ENCODE measurements at regions not wholly inside any gene's neighbourhood (a gene's known extent, or its start where the extent isn't known, plus 50 kb on each side); places are given as distances from the start of the nearest gene placed in this dataset.

DNA sequence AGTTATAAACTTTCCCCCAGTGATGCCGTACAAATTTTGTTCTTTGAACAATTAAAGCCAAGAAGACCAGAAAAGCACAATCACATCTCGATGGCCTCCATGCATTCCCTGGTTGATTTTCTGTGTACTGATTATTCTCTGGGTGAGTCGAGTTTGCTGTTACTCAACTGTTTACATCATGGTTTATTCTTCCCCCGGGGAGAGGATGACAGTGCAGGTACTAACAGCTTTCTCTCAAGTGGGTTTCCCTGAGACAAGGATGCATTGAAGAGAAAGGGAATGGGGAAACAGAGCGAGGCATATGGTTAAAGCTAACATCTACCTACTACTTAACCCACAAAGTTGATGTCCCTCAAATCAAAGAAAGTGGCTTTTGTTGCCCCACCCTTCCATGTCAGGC lies 410.8 kb upstream of the FANCL start:
- H3K4me2 ChIP-seq: no peak overlapping the region
- TF ChIP-seq, protein P1, sequence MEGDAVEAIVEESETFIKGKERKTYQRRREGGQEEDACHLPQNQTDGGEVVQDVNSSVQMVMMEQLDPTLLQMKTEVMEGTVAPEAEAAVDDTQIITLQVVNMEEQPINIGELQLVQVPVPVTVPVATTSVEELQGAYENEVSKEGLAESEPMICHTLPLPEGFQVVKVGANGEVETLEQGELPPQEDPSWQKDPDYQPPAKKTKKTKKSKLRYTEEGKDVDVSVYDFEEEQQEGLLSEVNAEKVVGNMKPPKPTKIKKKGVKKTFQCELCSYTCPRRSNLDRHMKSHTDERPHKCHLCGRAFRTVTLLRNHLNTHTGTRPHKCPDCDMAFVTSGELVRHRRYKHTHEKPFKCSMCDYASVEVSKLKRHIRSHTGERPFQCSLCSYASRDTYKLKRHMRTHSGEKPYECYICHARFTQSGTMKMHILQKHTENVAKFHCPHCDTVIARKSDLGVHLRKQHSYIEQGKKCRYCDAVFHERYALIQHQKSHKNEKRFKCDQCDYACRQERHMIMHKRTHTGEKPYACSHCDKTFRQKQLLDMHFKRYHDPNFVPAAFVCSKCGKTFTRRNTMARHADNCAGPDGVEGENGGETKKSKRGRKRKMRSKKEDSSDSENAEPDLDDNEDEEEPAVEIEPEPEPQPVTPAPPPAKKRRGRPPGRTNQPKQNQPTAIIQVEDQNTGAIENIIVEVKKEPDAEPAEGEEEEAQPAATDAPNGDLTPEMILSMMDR (conservative IDR thresholded peaks at IDR 0.05): no peak
- no peak for TF ChIP-seq EZH2 (IDR thresholded peaks at IDR 0.05; ENCODE audit: low read depth)
- no peak for DNase-seq
- H3K9me2 ChIP-seq (ENCODE audit: insufficient read depth): no peaks in the 10 kb centered on the region; the same call in 1 of the 2 replicates
- no peak overlapping the region for H3K27ac ChIP-seq
- peaks cover 5% of the 10 kb centered on the region; the same call in 1 of the 2 replicates for H3K27me3 ChIP-seq (ENCODE audit: insufficient read depth, low read depth)
- no peaks in the 10 kb centered on the region for H3K36me3 ChIP-seq (ENCODE audit: low read depth)
- no peaks in the 10 kb centered on the region for H3F3A ChIP-seq (ENCODE audit: insufficient read depth, low read depth)
- H3K4me1 ChIP-seq (replicated peaks; ENCODE audit: insufficient read depth): no peaks in the 10 kb centered on the region
- no peaks in the 10 kb centered on the region for H3K9me3 ChIP-seq (ENCODE audit: insufficient read depth, low read depth)
- no peak overlapping the region for H2AFZ ChIP-seq
- ChIA-PET CTCF (no interaction called here), POLR2A (ENCODE audit: unreplicated experiment) (no interaction called here)
- no peak overlapping the region for H3K4me3 ChIP-seq
- no peaks in the 10 kb centered on the region for H4K20me1 ChIP-seq (ENCODE audit: insufficient read depth)
- intact Hi-C loops (cut with micrococcal nuclease; ENCODE audit: unreplicated experiment): no loop called here
- BruUV-seq (replicated peaks): no TSS peak
- no peaks in the 10 kb centered on the region for H3K79me2 ChIP-seq (ENCODE audit: low read depth)

DNA sequence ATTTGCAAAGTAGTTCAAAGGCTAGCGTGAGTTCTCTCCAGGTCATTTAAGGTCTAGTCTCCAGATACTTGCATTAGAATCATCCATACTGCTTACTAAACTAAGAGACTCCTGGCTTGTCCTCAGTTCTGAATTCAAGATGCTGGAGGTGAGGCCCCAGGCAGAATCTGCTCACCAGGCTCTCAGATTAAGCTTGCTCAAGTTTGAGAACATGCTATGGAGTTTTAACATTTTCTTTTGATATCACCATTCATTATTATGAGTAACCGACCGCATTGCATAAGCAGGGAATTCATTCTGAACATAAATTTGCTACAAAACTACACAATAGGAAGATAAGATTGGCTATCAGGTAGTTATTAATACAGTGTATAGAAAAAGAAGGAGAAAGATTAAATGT lies 409.7 kb upstream of the FANCL start:
- no TSS peak for BruUV-seq (replicated peaks)
- H3F3A ChIP-seq (ENCODE audit: insufficient read depth, low read depth): no peaks in the 10 kb centered on the region
- H4K20me1 ChIP-seq (ENCODE audit: insufficient read depth): no peaks in the 10 kb centered on the region
- no peak overlapping the region for H3K4me3 ChIP-seq
- no peak for TF ChIP-seq EZH2 (IDR thresholded peaks at IDR 0.05; ENCODE audit: low read depth)
- TF ChIP-seq, protein P1 (conservative IDR thresholded peaks at IDR 0.05): no peak
- no peak overlapping the region for H3K27ac ChIP-seq
- ChIA-PET CTCF (no interaction called here), POLR2A (ENCODE audit: unreplicated experiment) (no interaction called here)
- no peak for DNase-seq
- intact Hi-C loops (cut with micrococcal nuclease; ENCODE audit: unreplicated experiment): no loop called here
- H3K4me1 ChIP-seq (replicated peaks; ENCODE audit: insufficient read depth): no peaks in the 10 kb centered on the region
- 0 out of 2 replicates have a peak, but pooled peaks cover 2% of the 10 kb centered on the region for H3K9me3 ChIP-seq (ENCODE audit: insufficient read depth, low read depth)
- H3K4me2 ChIP-seq: no peak overlapping the region
- H3K79me2 ChIP-seq (ENCODE audit: low read depth): no peaks in the 10 kb centered on the region
- no peaks in the 10 kb centered on the region for H3K36me3 ChIP-seq (ENCODE audit: low read depth)
- H3K27me3 ChIP-seq (ENCODE audit: insufficient read depth, low read depth): no peaks in the 10 kb centered on the region; the same call in 1 of the 2 replicates
- no peak overlapping the region for H2AFZ ChIP-seq
- no peaks in the 10 kb centered on the region; the same call in 1 of the 2 replicates for H3K9me2 ChIP-seq (ENCODE audit: insufficient read depth)

DNA sequence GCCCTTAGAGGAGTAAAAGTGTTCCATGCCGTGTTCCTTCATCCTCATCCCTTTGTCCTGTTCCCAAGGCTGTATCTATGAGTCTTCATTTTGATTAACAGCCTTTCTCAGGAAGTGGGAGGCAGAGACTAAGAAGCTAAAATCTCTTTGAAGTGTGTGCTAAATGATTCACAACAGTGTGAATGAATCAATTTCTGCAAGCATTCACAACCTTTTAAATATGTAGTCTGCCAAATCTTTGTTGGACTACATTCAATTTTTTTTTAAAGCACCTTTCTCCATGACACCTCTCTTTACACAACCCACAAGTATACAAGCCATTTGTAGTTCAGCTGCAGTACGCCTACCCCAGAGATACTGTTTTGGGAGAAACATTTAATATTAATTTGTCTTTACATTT lies 408.6 kb upstream of the FANCL start:
- no peak for DNase-seq
- CTCF ChIA-PET: no interaction called here

More for the DNA sequence above, 408.6 kb upstream of the FANCL start:
- H3K27me3 ChIP-seq (ENCODE audit: insufficient read depth, low read depth): no peaks in the 10 kb centered on the region; the same call in 1 of the 2 replicates
- no peaks in the 10 kb centered on the region for H3K9me2 ChIP-seq (ENCODE audit: insufficient read depth)
- no peaks in the 10 kb centered on the region for H3K36me3 ChIP-seq (ENCODE audit: low read depth)
- H3K4me3 ChIP-seq: no peak overlapping the region
- POLR2A ChIA-PET (ENCODE audit: unreplicated experiment): no interaction called here
- BruUV-seq (replicated peaks): no TSS peak
- intact Hi-C loops (cut with micrococcal nuclease; ENCODE audit: unreplicated experiment): no loop called here
- no peak overlapping the region for H3K27ac ChIP-seq
- H3K4me1 ChIP-seq (replicated peaks; ENCODE audit: insufficient read depth): no peaks in the 10 kb centered on the region
- H2AFZ ChIP-seq: no peak overlapping the region
- TF ChIP-seq EZH2 (IDR thresholded peaks at IDR 0.05; ENCODE audit: low read depth): no peak
- TF ChIP-seq, protein P1 (conservative IDR thresholded peaks at IDR 0.05): no peak
- H3K9me3 ChIP-seq (ENCODE audit: insufficient read depth, low read depth): 0 out of 2 replicates have a peak, but pooled peaks cover 3% of the 10 kb centered on the region
- H4K20me1 ChIP-seq (ENCODE audit: insufficient read depth): no peaks in the 10 kb centered on the region
- H3K79me2 ChIP-seq (ENCODE audit: low read depth): no peaks in the 10 kb centered on the region
- H3F3A ChIP-seq (ENCODE audit: insufficient read depth, low read depth): no peaks in the 10 kb centered on the region
- H3K4me2 ChIP-seq: no peak overlapping the region

Data from PC-9 (cell line).